ENCODE measurements at regions not wholly inside any gene's neighbourhood (a gene's known extent, or its start where the extent isn't known, plus 50 kb on each side); places are given as distances from the start of the nearest gene placed in this dataset.

- H4K20me1 ChIP-seq (replicated peaks; ENCODE audit: control insufficient read depth, insufficient read depth, low read length): no peaks in the 10 kb centered on the region
- no peaks in the 10 kb centered on the region for H3K9me1 ChIP-seq (ENCODE audit: control insufficient read depth, insufficient read depth, low read length)
- H3K4me1 ChIP-seq (replicated peaks in 1 of 2; ENCODE audit: control insufficient read depth in 2 of 2, insufficient read depth in 2 of 2, low read length in 2 of 2): no peaks in the 10 kb centered on the region
- ChIA-PET CTCF (ENCODE audit: low intra/inter-chr PET ratio) (no interaction called here), POLR2A (interaction anchor here (0.6 kb wide), 1 partner anchor 20 kb away, joined by 3 read pairs; no protein-coding TSS in a partner anchor)
- no peak overlapping the region for H2AFZ ChIP-seq (ENCODE audit: low read depth, low read length)
- H3K27ac ChIP-seq (ENCODE audit: extremely low read depth, low read depth, low read length): no peak overlapping the region
- H3K27me3 ChIP-seq (ENCODE audit: control insufficient read depth in 2 of 2, insufficient read depth in 2 of 2, low read length in 2 of 2): no peaks in the 10 kb centered on the region; a peak in 1 of 5 replicates
- no peak overlapping the region for H3K4me2 ChIP-seq (ENCODE audit: insufficient read depth, low read length)
- DNase-seq (ENCODE audit: extremely low read depth in 1 of 4, low spot score in 3 of 4): peak in 1 of 4 experiments; percentile 13
- in situ Hi-C loops (cut with MboI): no loop called here
- H3K79me2 ChIP-seq (ENCODE audit: control insufficient read depth, insufficient read depth, low read length): no peaks in the 10 kb centered on the region
- no peak overlapping the region for H3K9ac ChIP-seq (ENCODE audit: insufficient read depth in 1 of 2, low read depth in 2 of 2, low read length in 2 of 2)
- TF ChIP-seq MLLT1 (IDR thresholded peaks at IDR 0.05): no peak
- TF ChIP-seq XRCC5 (IDR thresholded peaks at IDR 0.05; ENCODE audit: low read depth, low read length): no peak
- TF ChIP-seq ADNP (tag; IDR thresholded peaks at IDR 0.05): no peak
- TF ChIP-seq CBFA2T3 (IDR thresholded peaks at IDR 0.05): peak; percentile 31; the same call in 1 of the 2 replicates
- TF ChIP-seq YY1 (IDR thresholded peaks at IDR 0.05; ENCODE audit: borderline replicate concordance in 1 of 3, control insufficient read depth in 1 of 3, extremely low read depth in 1 of 3, insufficient read depth in 3 of 3, insufficient read length in 1 of 3, insufficient replicate concordance in 2 of 3, low read depth in 1 of 3, low read length in 2 of 3): no peak
- no peak for TF ChIP-seq MYBL2 (IDR thresholded peaks at IDR 0.05; ENCODE audit: low read depth)
- no peak for TF ChIP-seq MYBL2 (CRISPR knock-in tag; IDR thresholded peaks at IDR 0.05; ENCODE audit: borderline replicate concordance)
- no peak for TF ChIP-seq POLR2A (conservative IDR thresholded peaks at IDR 0.05)
- no peak overlapping the region for H3K4me3 ChIP-seq
- intact Hi-C loops (cut with micrococcal nuclease): no loop called here
- H3K9me3 ChIP-seq (replicated peaks; ENCODE audit: control insufficient read depth, insufficient read depth, low read depth, low read length): no peaks in the 10 kb centered on the region
- no TSS peak for BruUV-seq (replicated peaks)
- WGBS (ENCODE audit: insufficient coverage, low coverage, missing lambda C conversion rate): 20% methylated on average over 2 of the region's 2 CpGs
- ATAC-seq: no peak
- H3K36me3 ChIP-seq (ENCODE audit: control insufficient read depth, insufficient read depth, low read length): no peaks in the 10 kb centered on the region
- FAIRE-seq: no peak
Observed at GRCh38 chr6:140480852-140481251, 1106.4 kb upstream of the CITED2 start.

All from K562 (cell line).